ENCODE measurements at regions not wholly inside any gene's neighbourhood (a gene's known extent, or its start where the extent isn't known, plus 50 kb on each side); places are given as distances from the start of the nearest gene placed in this dataset.
A peak's percentile ranks its signal among the peaks of the same experiment; 100 is the strongest.
"Not testable (repeated sequence)": the region's sequence is repeated elsewhere in the genome, so short reads cannot be mapped to it uniquely, and the experiment has no call there.

- DNase-seq (ENCODE audit: low spot score) = no peak
Measured at GRCh38 chr2:146697307-146697706, 1147.5 kb upstream of the ACVR2A start.

- DNase-seq (ENCODE audit: low spot score) = not testable (repeated sequence)
Measured at GRCh38 chr2:146696787-146697186, 1148.0 kb upstream of the ACVR2A start.

- no peak for DNase-seq (ENCODE audit: low spot score)
Measured at GRCh38 chr2:146681991-146682390, 1162.8 kb upstream of the ACVR2A start.

DNA sequence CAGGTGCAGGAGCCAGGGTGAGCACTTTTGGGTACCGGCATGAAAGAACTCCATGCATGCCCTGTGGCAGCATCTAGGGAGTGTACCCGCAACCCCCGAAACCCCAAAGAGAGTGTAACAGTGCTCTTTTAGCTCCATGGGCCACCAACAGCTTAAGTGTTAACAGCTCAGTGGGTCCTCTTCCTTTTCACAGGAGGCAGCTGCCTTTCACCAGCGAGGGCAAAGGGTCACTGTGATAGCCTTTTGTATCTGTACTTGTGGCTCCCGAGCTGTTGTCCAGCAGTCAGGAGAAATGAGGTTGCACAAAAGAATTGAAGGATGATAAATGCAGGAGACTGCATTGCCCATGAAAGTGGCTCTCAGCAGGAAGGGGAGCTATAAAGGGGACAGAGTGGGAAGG lies 1166.3 kb upstream of the ACVR2A start:
- no peak for DNase-seq (ENCODE audit: low spot score)

- peak; percentile 27 for DNase-seq (ENCODE audit: low spot score)
Measured at GRCh38 chr2:146677280-146677679, 1167.5 kb upstream of the ACVR2A start.

GRCh38 chr2:146669735-146670134 lies 1175.1 kb upstream of the ACVR2A start:
- no peak for DNase-seq (ENCODE audit: low spot score)

GRCh38 chr2:146666340-146666739 lies 1178.5 kb upstream of the ACVR2A start:
- DNase-seq (ENCODE audit: low spot score) = no peak

DNA sequence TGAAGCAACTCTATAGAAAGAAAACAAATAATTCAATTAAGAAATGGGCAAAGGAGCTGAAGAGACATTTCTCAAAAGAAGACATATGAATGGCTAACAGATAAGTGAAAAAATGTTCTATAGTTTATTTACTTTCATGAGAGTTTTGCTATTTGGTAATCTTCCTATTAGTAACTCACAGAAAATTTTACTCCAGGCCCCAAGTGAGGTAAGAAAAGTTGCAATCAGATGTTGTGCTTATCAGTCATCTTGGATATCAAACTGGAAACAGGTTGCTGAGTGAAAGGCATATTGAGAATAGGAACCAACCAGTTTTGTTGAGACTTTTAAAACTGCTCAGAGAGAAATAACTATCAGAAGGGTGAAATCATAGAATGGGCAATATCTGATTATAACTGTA lies 1179.0 kb upstream of the ACVR2A start:
- DNase-seq (ENCODE audit: low spot score) = no peak

DNA sequence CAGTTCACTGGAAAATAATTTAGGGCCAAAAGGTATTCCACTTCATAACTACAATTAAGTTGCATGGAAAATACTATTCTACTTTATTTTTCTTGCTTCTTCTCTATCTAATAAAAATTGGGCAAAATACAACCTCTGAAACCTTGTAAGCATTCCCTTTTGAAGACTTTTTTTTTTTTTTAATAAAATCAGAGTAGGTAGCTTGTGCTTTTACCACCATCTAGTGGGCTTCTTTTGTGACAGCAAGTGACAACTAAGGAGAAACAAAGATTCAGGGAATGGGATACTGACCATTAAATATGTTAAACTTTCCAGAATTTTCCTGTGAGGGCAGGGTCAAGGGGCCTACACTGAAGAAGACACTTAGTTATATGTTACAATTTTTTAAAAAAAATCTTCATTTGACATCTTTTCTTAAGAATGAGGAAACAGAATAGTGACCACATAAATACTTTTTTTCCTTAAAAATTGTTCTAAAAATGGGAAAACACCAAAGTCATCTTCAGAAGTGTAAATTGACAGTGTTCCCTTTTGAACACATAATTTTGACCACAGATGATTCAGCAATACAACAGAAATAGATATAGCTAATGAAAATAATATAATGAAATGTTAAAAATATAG lies 1183.2 kb upstream of the ACVR2A start:
- peak; percentile 25 for DNase-seq (ENCODE audit: low spot score)

DNA sequence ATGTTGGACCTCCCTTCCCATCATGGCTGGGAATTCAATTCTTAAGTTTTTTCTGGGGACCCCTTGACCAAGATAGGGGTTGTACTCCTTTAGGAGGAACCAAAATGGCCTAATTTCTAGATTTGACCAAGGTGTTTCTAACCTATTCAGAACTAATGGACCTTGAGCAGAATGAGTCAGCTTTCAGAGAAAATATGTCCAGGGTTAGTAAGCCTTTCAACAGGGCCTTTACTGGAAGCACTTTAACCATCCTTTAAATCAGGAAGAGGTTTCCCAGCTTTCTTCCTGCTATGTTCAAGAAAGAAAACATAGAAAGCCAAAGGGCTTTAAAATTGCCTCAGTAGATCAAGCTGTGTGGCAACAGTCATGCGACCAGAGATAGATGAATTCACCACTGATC lies 1184.9 kb upstream of the ACVR2A start:
- no peak for DNase-seq (ENCODE audit: low spot score)

GRCh38 chr2:146652311-146652710 lies 1192.5 kb upstream of the ACVR2A start:
- DNase-seq (ENCODE audit: low spot score) = no peak

DNA sequence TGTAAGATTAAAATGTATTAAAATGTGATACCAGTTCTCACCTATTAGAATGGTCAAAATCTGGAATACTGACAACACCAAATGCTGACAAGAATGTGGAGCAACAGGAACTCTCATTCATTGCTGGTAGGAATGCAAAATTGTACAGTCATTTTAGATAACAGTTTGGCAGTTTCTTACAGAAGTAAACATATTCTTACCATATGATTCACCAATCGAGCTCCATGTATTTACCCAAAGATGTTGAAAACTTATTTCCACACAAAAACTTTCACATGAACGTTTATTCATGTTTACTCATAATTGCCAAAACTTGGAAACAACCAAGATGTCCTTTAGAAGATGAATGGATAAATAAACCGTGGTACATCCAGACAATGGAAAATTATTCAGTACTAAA lies 1193.5 kb upstream of the ACVR2A start:
- DNase-seq (ENCODE audit: low spot score) = no peak

- DNase-seq (ENCODE audit: low spot score) = no peak
Measured at GRCh38 chr2:146642066-146642465, 1202.8 kb upstream of the ACVR2A start.

- DNase-seq (ENCODE audit: low spot score) = peak; percentile 8
Measured at GRCh38 chr2:146634230-146635097, 1210.4 kb upstream of the ACVR2A start.

- no peak for DNase-seq (ENCODE audit: low spot score)
Measured at GRCh38 chr2:146633159-146633558, 1211.7 kb upstream of the ACVR2A start.

GRCh38 chr2:146632707-146633106 lies 1212.1 kb upstream of the ACVR2A start:
- no peak for DNase-seq (ENCODE audit: low spot score)

- peak; percentile 19 for DNase-seq (ENCODE audit: low spot score)
Measured at GRCh38 chr2:146624430-146625160, 1220.2 kb upstream of the ACVR2A start.

- no peak for DNase-seq (ENCODE audit: low spot score)
Measured at GRCh38 chr2:146623771-146624170, 1221.1 kb upstream of the ACVR2A start.

DNA sequence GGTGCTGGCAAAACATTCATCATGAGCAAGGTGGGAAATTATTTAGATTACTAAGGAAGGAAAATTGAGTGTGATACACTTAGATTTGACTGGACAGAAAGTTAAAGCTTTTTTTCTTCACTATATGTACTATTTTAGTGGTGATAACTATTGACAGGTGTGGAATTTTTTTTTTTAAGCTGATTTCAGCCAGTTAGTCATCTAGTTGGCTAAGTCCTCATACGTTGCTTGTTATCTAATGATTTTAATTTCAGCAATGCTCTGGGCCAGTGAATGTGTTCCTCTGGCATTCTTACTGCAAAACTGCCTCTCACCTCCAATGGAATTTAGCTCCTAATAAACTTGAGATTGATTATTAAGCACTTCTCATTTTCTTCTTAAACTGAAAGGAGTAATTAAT lies 1223.2 kb upstream of the ACVR2A start:
- DNase-seq (ENCODE audit: low spot score) = no peak

DNA sequence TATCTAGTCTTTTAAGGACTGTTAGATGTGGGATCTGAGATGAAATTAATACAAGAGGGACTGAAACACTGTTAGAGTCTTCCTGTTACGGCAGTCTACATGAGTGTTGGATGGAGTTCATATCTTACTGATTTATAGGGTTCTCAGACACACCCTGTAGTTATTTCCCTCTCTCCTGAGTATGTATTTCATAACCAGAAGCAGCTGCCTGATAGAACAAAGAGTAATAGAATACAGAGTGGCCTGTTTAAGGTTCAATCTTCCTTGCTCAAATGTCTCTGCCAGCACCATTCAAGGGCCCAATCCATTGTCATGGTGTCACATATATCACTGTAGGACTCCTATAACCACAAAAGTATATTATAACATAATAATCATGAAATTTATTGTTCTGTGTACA lies 1229.1 kb upstream of the ACVR2A start:
- no peak for DNase-seq (ENCODE audit: low spot score)

GRCh38 chr2:146608490-146608889 lies 1236.3 kb upstream of the ACVR2A start:
- no peak for DNase-seq (ENCODE audit: low spot score)

DNA sequence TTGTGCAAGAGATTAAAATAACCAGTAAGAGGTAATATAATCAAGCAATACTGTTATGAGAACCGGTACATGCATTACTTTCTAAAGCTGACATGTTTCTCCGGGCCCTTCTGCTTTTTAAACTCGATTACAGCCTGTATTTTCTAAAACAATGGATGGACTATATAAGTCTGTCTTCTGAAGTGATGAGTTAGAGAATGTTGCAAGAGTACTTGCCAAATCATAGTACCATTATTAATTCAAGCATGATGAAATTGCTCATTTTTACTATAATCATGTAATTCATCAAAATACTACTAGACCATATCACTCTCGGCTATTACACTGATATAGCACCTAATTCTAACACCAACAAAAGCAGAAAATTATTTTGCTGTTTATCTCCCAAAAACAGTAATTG lies 1240.3 kb upstream of the ACVR2A start:
- no peak for DNase-seq (ENCODE audit: low spot score)

DNA sequence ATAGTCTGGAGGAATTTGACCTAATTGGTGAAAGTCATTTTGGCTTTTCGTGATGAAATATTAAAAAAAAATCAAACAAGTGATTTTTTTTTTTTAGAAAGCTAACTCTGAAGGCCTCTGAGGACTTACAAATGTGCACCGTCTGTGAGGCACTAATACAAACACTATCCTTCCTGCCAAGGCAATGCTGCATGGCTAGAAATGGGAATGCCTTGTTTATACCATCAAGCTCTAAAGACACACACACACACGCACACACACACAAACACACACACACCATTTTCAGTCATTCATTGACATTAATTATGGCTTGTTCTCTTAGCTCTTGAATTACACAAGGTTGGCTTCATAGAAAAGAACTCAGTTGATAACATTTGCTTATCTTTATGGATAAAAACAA lies 1242.0 kb upstream of the ACVR2A start:
- DNase-seq (ENCODE audit: low spot score) = no peak

Data from iPS-NIHi11 (cell line).